CMK (cell line): ENCODE measurements at regions not wholly inside any gene's neighbourhood (a gene's known extent, or its start where the extent isn't known, plus 50 kb on each side); places are given as distances from the start of the nearest gene placed in this dataset.
"Not testable (repeated sequence)": the region's sequence is repeated elsewhere in the genome, so short reads cannot be mapped to it uniquely, and the experiment has no call there.

Experiments used
- DNase-seq: peaks from one replicate; pipeline ENCODE4 v3.0.0-alpha.2; 2010; ENCODE audit warnings: low read depth

- no peak for DNase-seq
Observed at GRCh38 chr4:33072298-33073089, 2352.3 kb downstream of the PCDH7 start.

GRCh38 chr4:33073811-33074210 is 2353.6 kb downstream of the PCDH7 start:
- no peak for DNase-seq

- DNase-seq, result no peak
Observed at GRCh38 chr4:33078145-33078544, 2358.0 kb downstream of the PCDH7 start.

- no peak for DNase-seq
Observed at GRCh38 chr4:33080275-33080674, 2360.1 kb downstream of the PCDH7 start.

GRCh38 chr4:33085709-33086108 is 2365.5 kb downstream of the PCDH7 start:
- DNase-seq, result no peak

DNA sequence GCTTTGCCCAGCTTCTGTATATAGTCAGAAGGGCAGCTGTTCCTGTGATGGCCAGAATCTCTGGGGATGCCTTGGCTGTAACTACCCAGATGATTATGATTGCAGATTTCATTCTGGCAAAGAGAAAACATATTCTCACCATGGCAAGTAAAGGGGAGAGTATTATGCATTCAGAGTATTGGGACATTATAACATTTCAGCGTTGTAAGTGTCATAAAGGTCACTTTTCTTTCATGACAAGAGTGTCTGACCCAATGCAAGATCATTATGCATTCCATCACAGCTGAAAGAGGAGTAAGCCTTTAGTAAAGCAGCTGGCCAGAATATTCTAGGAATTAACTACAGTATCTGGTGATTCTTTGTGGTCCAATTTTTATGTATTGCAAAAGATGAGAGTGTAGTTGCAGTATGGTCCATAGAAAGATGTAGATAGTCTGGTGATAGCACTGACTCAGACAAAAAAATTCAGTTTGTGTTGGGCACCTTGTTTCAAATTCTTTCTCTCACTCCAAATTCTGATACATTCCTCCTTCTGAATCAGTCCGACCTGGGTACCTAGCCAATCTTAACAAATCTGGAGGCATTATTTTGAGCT is 2366.3 kb downstream of the PCDH7 start:
- no peak for DNase-seq

- no peak for DNase-seq
Observed at GRCh38 chr4:33088713-33089112, 2368.5 kb downstream of the PCDH7 start.

DNA sequence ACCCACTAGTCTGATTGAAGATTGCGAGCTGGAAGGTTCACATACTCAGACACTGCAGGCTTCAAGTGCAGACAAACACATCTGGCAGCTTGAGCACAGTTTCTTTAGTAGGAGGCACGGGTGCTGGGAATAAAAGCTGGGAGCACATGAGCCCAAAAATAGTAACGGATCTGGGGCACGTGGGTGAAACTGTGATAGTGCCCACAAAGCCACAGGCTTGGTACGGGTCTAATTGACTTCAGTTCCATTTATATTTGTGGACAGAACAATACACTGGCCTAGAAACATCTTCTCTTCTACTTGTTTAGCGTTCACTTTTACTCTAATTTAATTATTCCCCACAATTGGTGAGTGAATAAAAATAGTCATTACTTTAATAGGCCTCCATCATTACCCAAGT is 2370.7 kb downstream of the PCDH7 start:
- no peak for DNase-seq

DNA sequence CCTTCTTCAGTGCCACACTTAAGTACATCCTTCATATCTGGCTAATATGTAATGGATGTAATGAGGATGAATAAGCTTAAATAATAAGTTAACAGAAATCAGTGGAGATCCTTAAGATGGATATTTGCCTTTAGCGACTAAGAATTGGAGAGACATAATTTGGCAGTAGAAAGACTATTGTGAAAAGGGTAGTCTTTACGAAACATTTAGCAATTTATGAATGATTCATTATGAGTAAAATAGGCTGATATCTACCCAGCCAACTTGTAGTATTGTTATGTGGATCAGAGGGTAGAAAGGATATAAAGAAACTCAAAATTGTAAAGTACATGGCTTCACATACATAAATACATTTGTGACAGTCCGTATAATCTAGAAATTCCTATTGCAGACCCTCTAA is 2371.8 kb downstream of the PCDH7 start:
- no peak for DNase-seq

- no peak for DNase-seq
Observed at GRCh38 chr4:33104273-33104672, 2384.1 kb downstream of the PCDH7 start.

GRCh38 chr4:33107814-33108213 is 2387.6 kb downstream of the PCDH7 start:
- DNase-seq, result no peak

DNA sequence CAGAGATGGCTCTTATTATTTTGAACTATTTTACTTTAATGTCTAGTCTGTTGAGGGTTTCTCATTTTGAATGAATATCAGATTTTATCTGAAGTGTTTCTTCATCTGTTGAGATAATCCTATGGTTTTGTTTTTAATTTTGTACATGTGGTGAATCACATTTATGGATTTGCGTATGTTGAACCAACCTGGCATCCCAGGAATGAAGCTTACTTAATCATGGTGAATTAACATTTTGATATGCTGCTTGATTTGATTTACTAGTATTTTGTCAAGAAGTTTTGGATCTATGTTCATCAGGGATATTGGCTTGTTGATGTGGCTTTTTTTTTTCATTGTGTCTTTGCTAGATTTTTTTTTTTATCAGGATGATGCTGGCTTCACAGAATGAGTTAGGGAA is 2390.9 kb downstream of the PCDH7 start:
- DNase-seq, result no peak

DNA sequence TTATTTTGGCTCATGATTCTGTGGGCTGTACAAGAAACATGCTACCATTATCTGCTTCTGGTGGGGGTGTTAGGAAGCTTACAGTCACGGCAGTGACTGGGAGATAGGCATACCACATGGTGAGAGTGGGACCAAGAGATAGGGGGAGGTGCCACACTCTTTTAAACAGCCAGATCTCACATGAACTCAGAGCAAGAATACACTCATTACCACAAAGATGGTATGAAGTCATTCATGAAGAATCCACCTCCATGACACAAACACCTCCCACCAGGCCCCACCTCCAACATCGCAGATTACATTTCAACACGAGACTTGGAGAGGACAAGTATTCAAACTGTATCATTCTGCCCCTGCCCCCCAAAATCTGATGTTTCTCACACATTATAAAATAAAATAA is 2396.7 kb downstream of the PCDH7 start:
- no peak for DNase-seq

DNA sequence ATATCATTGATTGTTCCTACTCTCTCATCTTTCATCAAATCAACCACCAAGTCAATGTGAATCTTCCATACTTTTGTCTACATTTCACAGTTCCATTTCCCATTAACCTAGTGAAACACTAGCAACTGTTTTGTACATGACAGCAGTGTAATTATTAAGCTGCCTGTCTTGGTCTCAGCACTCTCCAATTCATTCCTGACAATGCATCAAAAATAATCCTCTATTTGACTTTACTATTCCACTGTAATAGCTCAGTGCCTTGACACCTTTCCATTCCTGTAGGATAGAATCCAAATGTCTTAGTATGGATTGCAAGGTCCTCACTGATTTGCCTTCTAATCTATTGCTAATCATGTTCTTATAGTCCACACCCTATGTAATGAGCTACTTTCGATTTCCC is 2405.8 kb downstream of the PCDH7 start:
- DNase-seq, result no peak

GRCh38 chr4:33130662-33131061 is 2410.5 kb downstream of the PCDH7 start:
- not testable (repeated sequence) for DNase-seq

GRCh38 chr4:33133723-33134122 is 2413.6 kb downstream of the PCDH7 start:
- DNase-seq, result no peak

- no peak for DNase-seq
Observed at GRCh38 chr4:33134366-33134765, 2414.2 kb downstream of the PCDH7 start.

DNA sequence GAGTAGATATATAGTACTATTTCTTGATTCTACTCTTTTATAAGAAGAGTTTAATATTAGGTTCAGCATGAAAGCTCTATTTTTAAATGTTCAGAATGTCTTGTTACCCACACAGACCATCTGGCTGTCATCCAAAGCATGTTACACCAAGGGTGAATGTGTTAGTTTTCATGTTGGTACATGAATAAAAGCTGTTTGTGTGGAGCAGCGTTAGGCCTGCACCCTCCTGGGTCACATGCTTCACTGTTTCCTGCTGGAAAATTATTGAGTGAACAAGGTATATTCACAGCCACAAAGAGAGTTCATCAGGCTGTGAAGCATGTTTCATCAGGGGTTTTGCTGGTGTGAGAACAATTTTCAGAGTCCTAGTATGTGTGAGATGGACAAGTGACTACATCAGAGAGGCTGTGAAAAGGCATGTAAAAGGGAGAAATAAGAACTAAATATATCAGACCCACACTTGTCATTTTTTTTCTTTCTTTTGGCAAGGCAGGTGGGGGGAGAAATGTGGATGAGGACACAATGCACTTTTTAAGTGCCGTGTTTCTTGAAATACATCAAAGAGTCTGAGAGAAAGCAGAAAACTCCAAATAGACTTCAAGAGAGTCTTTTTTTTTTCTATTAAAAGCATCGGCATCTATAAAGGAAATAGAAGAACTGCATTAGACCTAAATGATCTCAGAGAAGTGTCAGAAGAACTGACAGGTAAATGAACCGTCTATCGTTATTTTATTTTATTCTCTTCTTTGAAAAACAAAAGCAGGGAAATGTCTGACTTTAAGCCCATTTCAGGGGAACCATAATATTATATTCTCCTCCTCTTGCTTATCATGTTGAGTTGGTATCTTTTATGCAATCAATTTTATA is 2429.7 kb downstream of the PCDH7 start:
- DNase-seq, result no peak

DNA sequence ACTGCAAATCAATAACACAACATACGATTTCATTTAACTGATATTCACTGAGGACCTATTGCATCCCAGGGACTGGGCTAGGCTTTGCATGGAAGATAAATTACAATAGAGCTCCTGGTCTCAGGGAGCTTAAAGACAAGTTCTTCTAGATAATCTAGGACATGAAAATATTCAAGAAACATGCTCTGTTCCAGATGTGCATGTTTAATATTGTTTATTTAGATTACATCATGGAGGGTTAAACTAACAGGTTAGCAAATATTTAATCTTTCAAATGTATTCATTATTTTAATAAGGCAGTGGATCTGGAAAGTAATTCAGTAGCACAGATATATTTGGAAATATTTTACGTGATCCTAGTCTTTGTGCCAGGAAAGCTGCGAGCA is 2430.3 kb downstream of the PCDH7 start:
- no peak for DNase-seq

DNA sequence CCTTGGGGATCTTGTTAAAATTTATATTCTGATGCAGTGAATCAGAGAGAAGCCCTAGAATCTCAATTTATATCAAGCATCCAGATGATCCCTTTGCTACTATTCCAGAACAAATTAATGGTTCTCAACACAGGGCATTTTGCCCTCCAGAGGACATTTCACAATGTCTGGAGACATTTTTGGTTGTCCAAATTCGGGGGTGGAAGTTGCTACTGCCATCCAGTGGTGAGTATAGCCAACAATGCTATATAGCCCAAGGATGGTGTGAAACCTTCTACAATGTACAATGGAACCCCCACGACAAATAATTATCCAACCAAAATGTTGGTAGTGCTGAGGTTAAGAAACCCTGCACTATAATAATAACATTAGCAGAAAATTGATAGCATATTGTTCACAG is 2440.0 kb downstream of the PCDH7 start:
- no peak for DNase-seq

DNA sequence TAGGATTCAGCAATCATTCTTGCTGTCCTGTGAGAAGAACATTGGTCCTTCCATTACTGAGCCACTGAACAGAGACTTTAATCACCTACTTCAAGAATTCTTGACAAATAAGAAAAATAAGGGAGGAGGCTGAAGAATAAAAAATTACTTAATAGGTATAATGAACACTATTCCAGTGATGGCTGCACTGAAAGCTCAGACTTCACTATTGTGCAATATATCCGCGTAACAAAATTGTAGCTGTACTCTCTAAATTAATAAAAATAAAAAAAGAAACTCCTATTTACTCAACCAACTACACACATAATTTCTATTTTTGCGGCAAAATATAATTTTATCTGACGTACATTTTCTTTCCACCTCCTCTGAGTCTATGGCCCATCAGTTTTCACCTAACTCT is 2441.0 kb downstream of the PCDH7 start:
- DNase-seq, result no peak

- no peak for DNase-seq
Observed at GRCh38 chr4:33162122-33162521, 2442.0 kb downstream of the PCDH7 start.
